ENCODE measurements at regions not wholly inside any gene's neighbourhood (a gene's known extent, or its start where the extent isn't known, plus 50 kb on each side); places are given as distances from the start of the nearest gene placed in this dataset.

- Histone ChIP-seq H3K27me3 (no peaks in the 10 kb centered on the region), H3K36me3 (no peaks in the 10 kb centered on the region), H3K9me3 (no peaks in the 10 kb centered on the region), H3K27ac (no peak overlapping the region), H3K4me3 (no peak overlapping the region), H3K4me1 (no peaks in the 10 kb centered on the region)
- no peak for TF ChIP-seq POLR2A (IDR thresholded peaks at IDR 0.05)
- TF ChIP-seq, protein P1, sequence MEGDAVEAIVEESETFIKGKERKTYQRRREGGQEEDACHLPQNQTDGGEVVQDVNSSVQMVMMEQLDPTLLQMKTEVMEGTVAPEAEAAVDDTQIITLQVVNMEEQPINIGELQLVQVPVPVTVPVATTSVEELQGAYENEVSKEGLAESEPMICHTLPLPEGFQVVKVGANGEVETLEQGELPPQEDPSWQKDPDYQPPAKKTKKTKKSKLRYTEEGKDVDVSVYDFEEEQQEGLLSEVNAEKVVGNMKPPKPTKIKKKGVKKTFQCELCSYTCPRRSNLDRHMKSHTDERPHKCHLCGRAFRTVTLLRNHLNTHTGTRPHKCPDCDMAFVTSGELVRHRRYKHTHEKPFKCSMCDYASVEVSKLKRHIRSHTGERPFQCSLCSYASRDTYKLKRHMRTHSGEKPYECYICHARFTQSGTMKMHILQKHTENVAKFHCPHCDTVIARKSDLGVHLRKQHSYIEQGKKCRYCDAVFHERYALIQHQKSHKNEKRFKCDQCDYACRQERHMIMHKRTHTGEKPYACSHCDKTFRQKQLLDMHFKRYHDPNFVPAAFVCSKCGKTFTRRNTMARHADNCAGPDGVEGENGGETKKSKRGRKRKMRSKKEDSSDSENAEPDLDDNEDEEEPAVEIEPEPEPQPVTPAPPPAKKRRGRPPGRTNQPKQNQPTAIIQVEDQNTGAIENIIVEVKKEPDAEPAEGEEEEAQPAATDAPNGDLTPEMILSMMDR (IDR thresholded peaks at IDR 0.05): no peak
- no peak for TF ChIP-seq EP300 (IDR thresholded peaks at IDR 0.05)
- WGBS, 2 donors: 30% methylated on average over 3 of the region's 3 CpGs
- no peak for DNase-seq (ENCODE audit: low spot score in 2 of 2)
These were observed 191.9 kb upstream of the CXCL13 start for GRCh38 chr4:77413766-77414165.

GRCh38 chr4:77415689-77416088 lies 189.9 kb upstream of the CXCL13 start:
- Histone ChIP-seq H3K36me3 (no peaks in the 10 kb centered on the region), H3K9me3 (no peaks in the 10 kb centered on the region), H3K27me3 (no peaks in the 10 kb centered on the region), H3K4me3 (no peak overlapping the region), H3K4me1 (no peaks in the 10 kb centered on the region), H3K27ac (no peak overlapping the region)
- DNase-seq (ENCODE audit: low spot score in 2 of 2): no peak
- TF ChIP-seq, protein P1 (IDR thresholded peaks at IDR 0.05): no peak
- TF ChIP-seq POLR2A (IDR thresholded peaks at IDR 0.05) (no peak), EP300 (IDR thresholded peaks at IDR 0.05) (no peak)

DNA sequence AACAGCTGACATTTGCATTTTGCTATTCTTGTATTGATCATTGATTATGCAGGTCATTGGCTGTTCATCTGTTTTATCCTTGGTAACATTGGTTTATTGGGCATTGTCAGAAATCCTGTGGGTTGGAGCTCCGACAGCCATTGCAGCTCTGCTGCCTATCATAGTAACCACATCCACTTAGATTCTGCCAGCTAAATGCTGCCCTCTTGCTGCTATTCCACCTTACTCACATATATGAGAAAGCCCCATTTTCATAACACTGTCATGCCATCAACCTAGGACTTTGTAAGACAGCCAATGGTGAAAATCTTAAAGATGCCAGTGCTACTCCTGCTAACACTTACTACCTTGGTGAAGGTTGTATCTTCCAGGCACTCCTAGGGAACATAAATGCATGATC lies 187.3 kb upstream of the CXCL13 start:
- Histone ChIP-seq H3K36me3 (no peaks in the 10 kb centered on the region), H3K9me3 (no peaks in the 10 kb centered on the region), H3K27me3 (no peaks in the 10 kb centered on the region), H3K4me1 (no peaks in the 10 kb centered on the region), H3K4me3 (no peak overlapping the region), H3K27ac (no peak overlapping the region)
- no peak for DNase-seq (ENCODE audit: low spot score in 2 of 2)
- no peak for TF ChIP-seq EP300 (IDR thresholded peaks at IDR 0.05)
- TF ChIP-seq POLR2A (IDR thresholded peaks at IDR 0.05): no peak
- TF ChIP-seq, protein P1 (IDR thresholded peaks at IDR 0.05): no peak
- WGBS, 2 donors: 48 to 67% methylated on average over 1 of the region's 1 CpG

GRCh38 chr4:77430847-77431246 lies 174.8 kb upstream of the CXCL13 start:
- Histone ChIP-seq H3K4me1 (peaks cover 0 to 14% (median 3%) of the 10 kb centered on the region in 4 donors), H3K27ac (no peak overlapping the region), H3K36me3 (no peaks in the 10 kb centered on the region), H3K4me3 (no peak overlapping the region), H3K9me3 (no peaks in the 10 kb centered on the region), H3K27me3 (no peaks in the 10 kb centered on the region)
- no peak for TF ChIP-seq POLR2A (IDR thresholded peaks at IDR 0.05)
- TF ChIP-seq, protein P1 (IDR thresholded peaks at IDR 0.05): no peak
- TF ChIP-seq EP300 (IDR thresholded peaks at IDR 0.05): no peak
- 86 to 90% methylated on average over 4 of the region's 4 CpGs for WGBS, 2 donors
- no peak for DNase-seq (ENCODE audit: low spot score in 2 of 2)

- Histone ChIP-seq H3K36me3 (no peaks in the 10 kb centered on the region), H3K27ac (no peak overlapping the region), H3K27me3 (no peaks in the 10 kb centered on the region), H3K4me1 (peaks cover 0 to 14% (median 3%) of the 10 kb centered on the region in 4 donors), H3K9me3 (no peaks in the 10 kb centered on the region), H3K4me3 (no peak overlapping the region)
- WGBS, 2 donors: 67 to 76% methylated on average over 1 of the region's 1 CpG
- TF ChIP-seq POLR2A (IDR thresholded peaks at IDR 0.05) (no peak), EP300 (IDR thresholded peaks at IDR 0.05) (no peak)
- TF ChIP-seq, protein P1 (IDR thresholded peaks at IDR 0.05): no peak
- no peak for DNase-seq (ENCODE audit: low spot score in 2 of 2)
These were observed 174.1 kb upstream of the CXCL13 start for GRCh38 chr4:77431546-77431945.
